Keratinocyte (primary cell): ENCODE measurements at regions not wholly inside any gene's neighbourhood (a gene's known extent, or its start where the extent isn't known, plus 50 kb on each side); places are given as distances from the start of the nearest gene placed in this dataset.

Experiments used
- CTCF ChIP-seq, 3 experiments: IDR thresholded peaks in 1 of 3; conservative IDR thresholded peaks in 1 of 3; optimal IDR thresholded peaks in 1 of 3; 2 replicates in 2 of 3; 3 replicates in 1 of 3; pipeline versions ENCODE3 to v1.5.1; 2011; ENCODE audit warnings: low read length in 3 of 3, mild to moderate bottlenecking in 3 of 3, moderate library complexity in 2 of 3, control low read depth in 1 of 3, inconsistent platforms in 1 of 3; ENCODE audit not compliant: insufficient read depth in 2 of 3; ENCODE audit errors: extremely low read depth in 1 of 3
- EZH2 ChIP-seq: IDR thresholded peaks from one replicate; pipeline ENCODE4 v1.6.1; 2012; ENCODE audit warnings: inconsistent platforms, mild to moderate bottlenecking, low read length, moderate library complexity

- TF ChIP-seq CTCF (optimal IDR thresholded peaks at IDR 0.05 in 1 of 3, IDR thresholded peaks at IDR 0.05 in 1 of 3, conservative IDR thresholded peaks at IDR 0.05 in 1 of 3; ENCODE audit: extremely low read depth in 1 of 3, insufficient read depth in 2 of 3, low read length in 3 of 3) (no peak), EZH2 (no peak)
Measured at GRCh38 chr6:165775721-165776120, 112.7 kb upstream of the PDE10A start.
